HFFc6 (cell line): ENCODE measurements at regions not wholly inside any gene's neighbourhood (a gene's known extent, or its start where the extent isn't known, plus 50 kb on each side); places are given as distances from the start of the nearest gene placed in this dataset.
"Not testable (repeated sequence)": the region's sequence is repeated elsewhere in the genome, so short reads cannot be mapped to it uniquely, and the experiment has no call there.

Experiments used
- DNase-seq: peaks from one replicate; pipeline ENCODE4 v3.0.0-alpha.2; 2018
- H3K27ac Mint-ChIP-seq: 2 replicates; pipeline ENCODE4 v1.8.0; 2020; ENCODE audit warnings: mild to moderate bottlenecking, mixed read lengths
- H3K27me3 Mint-ChIP-seq: 2 replicates; pipeline ENCODE4 v1.8.0; 2021; ENCODE audit warnings: mild to moderate bottlenecking, moderate library complexity, mixed read lengths; ENCODE audit not compliant: insufficient read depth
- H3K36me3 Mint-ChIP-seq: 2 replicates; pipeline ENCODE4 v1.8.0; 2021; ENCODE audit warnings: low read depth, mixed read lengths
- H3K4me1 Mint-ChIP-seq: 2 replicates; pipeline ENCODE4 v1.8.0; 2020; ENCODE audit warnings: low read depth, mixed read lengths
- H3K4me3 Mint-ChIP-seq: 2 replicates; pipeline ENCODE4 v1.8.0; 2020; ENCODE audit warnings: mild to moderate bottlenecking, moderate library complexity, mixed read lengths
- H3K9me3 Mint-ChIP-seq: 2 replicates; pipeline ENCODE4 v1.8.0; 2020; ENCODE audit warnings: mild to moderate bottlenecking, mixed read lengths
- CTCF ChIP-seq: fragments of 200-600 bp; sonication (generic); IDR thresholded peaks from 2 replicates; pipeline ENCODE4 v1.5.0; 2021; ENCODE audit warnings: antibody characterized with exemption, mild to moderate bottlenecking

- H3K27ac Mint-ChIP-seq: no peak overlapping the region
- H3K9me3 Mint-ChIP-seq: no peaks in the 10 kb centered on the region
- no peak for TF ChIP-seq CTCF
- no peaks in the 10 kb centered on the region; the same call in 1 of the 2 replicates for H3K36me3 Mint-ChIP-seq
- peaks cover 10% of the 10 kb centered on the region for H3K27me3 Mint-ChIP-seq
- peaks cover 48% of the 10 kb centered on the region for H3K4me1 Mint-ChIP-seq
- DNase-seq: no peak
- H3K4me3 Mint-ChIP-seq: no peak overlapping the region
Observed at GRCh38 chr3:126288314-126288713, 68.9 kb downstream of the KLF15 start.

GRCh38 chr3:126287536-126288241 lies 69.5 kb downstream of the KLF15 start:
- H3K4me3 Mint-ChIP-seq: peak overlapping the region; percentile 79
- TF ChIP-seq CTCF: no peak
- peak overlapping the region; percentile 71 for H3K27ac Mint-ChIP-seq
- DNase-seq: peak; percentile 41
- H3K9me3 Mint-ChIP-seq: no peaks in the 10 kb centered on the region
- H3K4me1 Mint-ChIP-seq: peaks cover 44% of the 10 kb centered on the region
- no peaks in the 10 kb centered on the region; the same call in 1 of the 2 replicates for H3K36me3 Mint-ChIP-seq
- peaks cover 10% of the 10 kb centered on the region for H3K27me3 Mint-ChIP-seq

- peaks cover 38% of the 10 kb centered on the region for H3K4me1 Mint-ChIP-seq
- peak overlapping the region; percentile 71 for H3K27ac Mint-ChIP-seq
- H3K36me3 Mint-ChIP-seq: no peaks in the 10 kb centered on the region; the same call in 1 of the 2 replicates
- no peak for DNase-seq
- peaks cover 9% of the 10 kb centered on the region for H3K27me3 Mint-ChIP-seq
- peak overlapping the region; percentile 79 for H3K4me3 Mint-ChIP-seq
- no peaks in the 10 kb centered on the region for H3K9me3 Mint-ChIP-seq
- TF ChIP-seq CTCF: no peak
Observed at GRCh38 chr3:126287171-126287535, 70.1 kb downstream of the KLF15 start.

- DNase-seq: no peak
- Mint-ChIP-seq H3K4me3 (no peak overlapping the region), H3K27ac (no peak overlapping the region), H3K27me3 (peaks cover 4% of the 10 kb centered on the region; the same call in 1 of the 2 replicates), H3K9me3 (no peaks in the 10 kb centered on the region), H3K36me3 (no peaks in the 10 kb centered on the region; the same call in 1 of the 2 replicates), H3K4me1 (peaks cover 38% of the 10 kb centered on the region)
- TF ChIP-seq CTCF: no peak
Observed at GRCh38 chr3:126285369-126285768, 71.8 kb downstream of the KLF15 start.

GRCh38 chr3:126284258-126284904 lies 72.8 kb downstream of the KLF15 start:
- DNase-seq: peak; percentile 58
- peak overlapping the region; percentile 53 for H3K4me3 Mint-ChIP-seq
- H3K4me1 Mint-ChIP-seq: peaks cover 38% of the 10 kb centered on the region
- H3K27ac Mint-ChIP-seq: peak overlapping the region; percentile 47
- H3K9me3 Mint-ChIP-seq: no peaks in the 10 kb centered on the region
- TF ChIP-seq CTCF: no peak
- peaks cover under 1% of the 10 kb centered on the region; the same call in 1 of the 2 replicates for H3K27me3 Mint-ChIP-seq
- no peaks in the 10 kb centered on the region; the same call in 1 of the 2 replicates for H3K36me3 Mint-ChIP-seq

GRCh38 chr3:126283651-126284050 lies 73.6 kb downstream of the KLF15 start:
- not testable (repeated sequence) for H3K27me3 Mint-ChIP-seq, H3K9me3 Mint-ChIP-seq, H3K27ac Mint-ChIP-seq, DNase-seq, H3K36me3 Mint-ChIP-seq
- peak overlapping the region; percentile 36; the same call in 1 of the 2 replicates for H3K4me3 Mint-ChIP-seq
- peaks cover 38% of the 10 kb centered on the region for H3K4me1 Mint-ChIP-seq
